Adipocyte (in vitro differentiated cells): ENCODE measurements at regions not wholly inside any gene's neighbourhood (a gene's known extent, or its start where the extent isn't known, plus 50 kb on each side); places are given as distances from the start of the nearest gene placed in this dataset.
"Not testable (repeated sequence)": the region's sequence is repeated elsewhere in the genome, so short reads cannot be mapped to it uniquely, and the experiment has no call there.

ENCODE experiments used
- DNase-seq: peaks from one replicate; pipeline ENCODE4 v3.0.0-alpha.2; 2015; ENCODE audit warnings: low read depth
- H3K27me3 ChIP-seq: replicated peaks from 2 replicates; pipeline ENCODE4 v1.7.0; 2013; ENCODE audit warnings: mild to moderate bottlenecking, low read length, moderate library complexity; ENCODE audit not compliant: control insufficient read depth, insufficient read depth
- H3K36me3 ChIP-seq: 2 replicates; pipeline ENCODE4 v1.7.0; 2013; ENCODE audit warnings: low read length, mild to moderate bottlenecking, moderate library complexity; ENCODE audit not compliant: control insufficient read depth, insufficient read depth, severe bottlenecking
- H3K4me1 ChIP-seq: 2 replicates; pipeline ENCODE4 v1.7.0; 2013; ENCODE audit warnings: mild to moderate bottlenecking, low read length, moderate library complexity; ENCODE audit not compliant: control insufficient read depth, insufficient read depth
- H3K4me3 ChIP-seq: 2 replicates; pipeline ENCODE4 v1.7.0; 2013; ENCODE audit warnings: mild to moderate bottlenecking, low read length, moderate library complexity
- H3K9ac ChIP-seq: 2 replicates; pipeline ENCODE4 v1.7.0; 2013; ENCODE audit warnings: mild to moderate bottlenecking, low read length, moderate library complexity
- H3K9me3 ChIP-seq: 2 replicates; pipeline ENCODE4 v1.7.0; 2013; ENCODE audit warnings: mild to moderate bottlenecking, low read length, moderate library complexity; ENCODE audit not compliant: control insufficient read depth

- H3K9me3 ChIP-seq, result no peaks in the 10 kb centered on the region
- no peak overlapping the region for H3K9ac ChIP-seq
- no peak for DNase-seq
- H3K36me3 ChIP-seq, result no peaks in the 10 kb centered on the region
- H3K4me3 ChIP-seq, result no peak overlapping the region
- H3K27me3 ChIP-seq, result no peaks in the 10 kb centered on the region
- no peaks in the 10 kb centered on the region for H3K4me1 ChIP-seq
These were observed 878.6 kb upstream of the MANEA start for GRCh38 chr6:94698773-94699172.

- H3K36me3 ChIP-seq, H3K4me3 ChIP-seq, H3K9ac ChIP-seq, H3K4me1 ChIP-seq, H3K27me3 ChIP-seq, H3K9me3 ChIP-seq, DNase-seq: not testable (repeated sequence)
These were observed 890.1 kb upstream of the MANEA start for GRCh38 chr6:94687255-94687654.

- Histone ChIP-seq H3K4me1 (no peaks in the 10 kb centered on the region), H3K36me3 (no peaks in the 10 kb centered on the region), H3K4me3 (no peak overlapping the region), H3K27me3 (no peaks in the 10 kb centered on the region), H3K9ac (no peak overlapping the region), H3K9me3 (peaks cover 3% of the 10 kb centered on the region)
- no peak for DNase-seq
These were observed 893.9 kb upstream of the MANEA start for GRCh38 chr6:94683409-94683808.

DNA sequence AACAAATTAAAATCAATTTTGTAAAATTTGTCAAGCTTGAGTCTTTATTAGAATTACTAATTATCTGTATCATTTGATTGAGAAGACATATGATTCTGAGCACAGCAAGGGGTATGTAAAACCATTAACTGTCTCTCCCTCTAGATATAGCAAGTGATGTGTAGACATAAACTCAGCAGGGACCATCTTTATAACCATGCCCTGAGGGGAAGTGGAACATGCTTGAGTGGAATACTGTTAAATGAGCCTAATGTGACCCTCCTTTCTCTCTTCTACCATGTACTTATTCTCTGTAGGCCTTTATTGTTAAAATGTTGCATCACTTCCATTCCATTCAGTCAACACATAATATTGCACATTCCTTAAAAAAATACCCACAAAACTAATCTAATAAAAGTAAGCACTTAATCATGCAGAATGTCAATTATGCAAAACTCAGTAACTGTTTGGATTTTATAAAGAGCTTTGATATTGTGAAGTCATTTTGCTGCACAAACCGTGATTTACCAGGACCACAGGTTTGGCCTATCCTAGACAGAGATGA is 896.6 kb upstream of the MANEA start:
- Histone ChIP-seq H3K4me1 (no peaks in the 10 kb centered on the region), H3K9ac (no peak overlapping the region), H3K36me3 (no peaks in the 10 kb centered on the region), H3K9me3 (peaks cover 3% of the 10 kb centered on the region), H3K27me3 (no peaks in the 10 kb centered on the region), H3K4me3 (no peak overlapping the region)
- no peak for DNase-seq

DNA sequence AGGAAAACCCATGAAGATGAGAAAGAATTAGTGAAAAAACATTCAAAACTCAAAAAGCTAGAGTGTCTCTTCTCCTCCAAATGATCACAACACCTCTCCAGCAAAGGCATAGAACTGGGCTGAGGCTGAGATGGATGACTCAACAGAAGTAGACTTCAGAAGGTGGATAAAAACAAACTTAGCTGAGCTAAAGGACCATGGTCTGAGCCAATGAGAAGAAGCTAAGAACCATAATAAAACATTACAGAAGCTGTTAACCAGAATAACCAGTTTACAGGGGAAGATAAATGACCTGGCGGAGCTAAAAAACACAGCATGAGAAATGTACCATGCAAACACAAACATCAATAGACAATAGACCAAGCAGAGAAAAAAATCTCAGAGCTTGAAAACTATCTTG is 904.1 kb upstream of the MANEA start:
- Histone ChIP-seq H3K27me3 (no peaks in the 10 kb centered on the region), H3K4me1 (no peaks in the 10 kb centered on the region), H3K4me3 (no peak overlapping the region), H3K36me3 (no peaks in the 10 kb centered on the region), H3K9me3 (peaks cover 7% of the 10 kb centered on the region), H3K9ac (no peak overlapping the region)
- DNase-seq, result no peak

GRCh38 chr6:94670017-94670416 is 907.3 kb upstream of the MANEA start:
- Histone ChIP-seq H3K27me3 (no peaks in the 10 kb centered on the region), H3K4me3 (no peak overlapping the region), H3K4me1 (no peaks in the 10 kb centered on the region), H3K9ac (no peak overlapping the region), H3K9me3 (peaks cover 7% of the 10 kb centered on the region), H3K36me3 (no peaks in the 10 kb centered on the region)
- DNase-seq, result no peak

GRCh38 chr6:94668876-94669275 is 908.5 kb upstream of the MANEA start:
- Histone ChIP-seq H3K4me1 (no peaks in the 10 kb centered on the region), H3K9ac (no peak overlapping the region), H3K36me3 (no peaks in the 10 kb centered on the region), H3K27me3 (no peaks in the 10 kb centered on the region), H3K9me3 (no peaks in the 10 kb centered on the region), H3K4me3 (no peak overlapping the region)
- DNase-seq, result no peak

DNA sequence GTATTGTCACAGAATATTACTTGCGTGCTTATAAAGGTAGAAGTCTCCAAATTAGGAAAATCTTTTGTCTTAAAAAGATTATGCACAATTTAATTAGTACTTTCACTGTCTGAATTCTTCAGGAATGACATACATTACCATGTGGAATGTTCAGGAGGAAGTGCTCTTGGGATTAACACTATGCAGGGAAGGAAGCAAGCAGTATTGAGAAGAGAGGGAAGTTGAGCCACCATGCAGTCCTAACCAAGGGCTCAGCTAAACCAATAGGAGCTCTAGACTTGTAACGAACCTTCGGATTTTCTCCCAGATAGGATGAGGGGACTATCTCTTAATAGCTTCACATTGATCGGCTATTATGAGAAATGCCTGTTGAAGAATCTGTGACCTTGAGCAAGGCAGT is 918.4 kb upstream of the MANEA start:
- no peaks in the 10 kb centered on the region for H3K27me3 ChIP-seq
- H3K9ac ChIP-seq, result no peak overlapping the region
- H3K36me3 ChIP-seq, result no peaks in the 10 kb centered on the region
- no peak overlapping the region for H3K4me3 ChIP-seq
- H3K9me3 ChIP-seq, result peaks cover 14% of the 10 kb centered on the region
- no peak for DNase-seq
- no peaks in the 10 kb centered on the region for H3K4me1 ChIP-seq

GRCh38 chr6:94651239-94651638 is 926.1 kb upstream of the MANEA start:
- no peaks in the 10 kb centered on the region for H3K36me3 ChIP-seq
- H3K9ac ChIP-seq, result no peak overlapping the region
- H3K27me3 ChIP-seq, result no peaks in the 10 kb centered on the region
- H3K4me1 ChIP-seq, result no peaks in the 10 kb centered on the region
- peaks cover 10% of the 10 kb centered on the region for H3K9me3 ChIP-seq
- DNase-seq, result no peak
- no peak overlapping the region for H3K4me3 ChIP-seq

- Histone ChIP-seq H3K9ac (no peak overlapping the region), H3K9me3 (no peaks in the 10 kb centered on the region), H3K4me1 (no peaks in the 10 kb centered on the region), H3K27me3 (no peaks in the 10 kb centered on the region), H3K36me3 (no peaks in the 10 kb centered on the region), H3K4me3 (no peak overlapping the region)
- no peak for DNase-seq
These were observed 932.1 kb upstream of the MANEA start for GRCh38 chr6:94645191-94645590.

DNA sequence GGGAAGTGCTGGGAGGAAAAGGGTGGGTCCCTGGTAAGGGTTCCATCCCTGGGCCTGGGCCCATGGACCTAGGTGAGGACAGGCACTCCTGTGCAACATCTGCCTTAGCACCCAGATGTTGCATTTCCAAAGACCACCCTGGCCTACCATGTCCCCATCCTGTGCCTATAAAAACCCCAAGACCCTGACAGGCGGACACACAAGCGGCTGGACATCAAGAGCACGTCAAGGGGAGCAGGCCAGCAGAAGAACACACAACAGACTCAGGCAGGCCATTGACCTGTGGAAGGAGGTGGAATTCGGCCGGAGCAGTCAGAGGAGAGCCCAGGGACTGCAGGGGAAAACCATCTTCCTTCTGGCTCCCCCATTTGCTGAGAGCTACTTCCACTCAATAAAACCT is 937.8 kb upstream of the MANEA start:
- Histone ChIP-seq H3K27me3 (no peaks in the 10 kb centered on the region), H3K4me1 (no peaks in the 10 kb centered on the region), H3K9ac (no peak overlapping the region), H3K9me3 (no peaks in the 10 kb centered on the region), H3K36me3 (no peaks in the 10 kb centered on the region), H3K4me3 (no peak overlapping the region)
- no peak for DNase-seq

DNA sequence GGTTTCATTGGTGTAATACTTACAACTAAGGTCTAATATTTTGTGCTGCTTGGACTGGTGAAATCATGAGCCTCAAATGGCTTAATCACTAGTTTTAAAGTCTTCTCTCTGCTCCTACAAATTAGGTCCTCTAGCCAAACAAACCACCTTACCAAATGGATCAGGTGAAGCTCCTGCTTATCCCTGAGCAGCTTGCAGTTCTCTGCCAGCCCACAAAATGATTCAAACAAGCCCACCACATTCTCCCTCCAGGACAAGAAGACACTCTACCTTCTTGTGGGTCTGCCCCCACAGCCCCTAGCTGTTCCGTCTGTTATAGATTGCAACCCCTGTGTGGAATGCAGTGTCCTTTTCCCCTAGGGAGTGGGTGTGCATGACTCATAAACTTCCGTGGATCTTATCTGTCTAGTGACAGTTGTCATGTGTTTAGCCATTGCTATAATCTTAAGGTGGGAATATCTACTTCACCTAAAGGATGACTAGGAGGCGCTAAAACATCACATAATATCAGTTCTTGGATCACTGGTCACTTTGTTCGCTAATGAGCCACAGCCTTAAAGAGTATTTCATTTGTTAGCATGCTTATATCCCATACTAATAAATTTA is 940.5 kb upstream of the MANEA start:
- H3K36me3 ChIP-seq, result no peaks in the 10 kb centered on the region
- no peaks in the 10 kb centered on the region for H3K9me3 ChIP-seq
- no peaks in the 10 kb centered on the region for H3K27me3 ChIP-seq
- H3K4me1 ChIP-seq, result no peaks in the 10 kb centered on the region
- DNase-seq, result no peak
- no peak overlapping the region for H3K9ac ChIP-seq
- no peak overlapping the region for H3K4me3 ChIP-seq
